ENCODE measurements at regions not wholly inside any gene's neighbourhood (a gene's known extent, or its start where the extent isn't known, plus 50 kb on each side); places are given as distances from the start of the nearest gene placed in this dataset.

GRCh38 chr9:89766991-89767390 is 162.2 kb downstream of the GADD45G start:
- no peaks in the 10 kb centered on the region for H3K9me3 Mint-ChIP-seq (ENCODE audit: low read depth)
- H3K27me3 Mint-ChIP-seq: peaks cover 5% of the 10 kb centered on the region
- no peak overlapping the region for H3K4me3 Mint-ChIP-seq (ENCODE audit: low read depth)
- TF ChIP-seq, protein P1, sequence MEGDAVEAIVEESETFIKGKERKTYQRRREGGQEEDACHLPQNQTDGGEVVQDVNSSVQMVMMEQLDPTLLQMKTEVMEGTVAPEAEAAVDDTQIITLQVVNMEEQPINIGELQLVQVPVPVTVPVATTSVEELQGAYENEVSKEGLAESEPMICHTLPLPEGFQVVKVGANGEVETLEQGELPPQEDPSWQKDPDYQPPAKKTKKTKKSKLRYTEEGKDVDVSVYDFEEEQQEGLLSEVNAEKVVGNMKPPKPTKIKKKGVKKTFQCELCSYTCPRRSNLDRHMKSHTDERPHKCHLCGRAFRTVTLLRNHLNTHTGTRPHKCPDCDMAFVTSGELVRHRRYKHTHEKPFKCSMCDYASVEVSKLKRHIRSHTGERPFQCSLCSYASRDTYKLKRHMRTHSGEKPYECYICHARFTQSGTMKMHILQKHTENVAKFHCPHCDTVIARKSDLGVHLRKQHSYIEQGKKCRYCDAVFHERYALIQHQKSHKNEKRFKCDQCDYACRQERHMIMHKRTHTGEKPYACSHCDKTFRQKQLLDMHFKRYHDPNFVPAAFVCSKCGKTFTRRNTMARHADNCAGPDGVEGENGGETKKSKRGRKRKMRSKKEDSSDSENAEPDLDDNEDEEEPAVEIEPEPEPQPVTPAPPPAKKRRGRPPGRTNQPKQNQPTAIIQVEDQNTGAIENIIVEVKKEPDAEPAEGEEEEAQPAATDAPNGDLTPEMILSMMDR (IDR thresholded peaks at IDR 0.05; ENCODE audit: unreplicated experiment): no peak
- H3K36me3 Mint-ChIP-seq (ENCODE audit: insufficient read depth): no peaks in the 10 kb centered on the region
- DNase-seq (ENCODE audit: low spot score, unreplicated experiment): no peak
- no peaks in the 10 kb centered on the region for H3K4me1 Mint-ChIP-seq (ENCODE audit: low read depth)
- H3K27ac Mint-ChIP-seq: no peak overlapping the region

GRCh38 chr9:89768051-89768450 is 163.2 kb downstream of the GADD45G start:
- DNase-seq (ENCODE audit: low spot score, unreplicated experiment): no peak
- Mint-ChIP-seq H3K9me3 (ENCODE audit: low read depth) (no peaks in the 10 kb centered on the region), H3K4me1 (ENCODE audit: low read depth) (no peaks in the 10 kb centered on the region), H3K36me3 (ENCODE audit: insufficient read depth) (no peaks in the 10 kb centered on the region), H3K27ac (no peak overlapping the region), H3K27me3 (peaks cover 8% of the 10 kb centered on the region), H3K4me3 (ENCODE audit: low read depth) (no peak overlapping the region)
- TF ChIP-seq, protein P1 (IDR thresholded peaks at IDR 0.05; ENCODE audit: unreplicated experiment): no peak

DNA sequence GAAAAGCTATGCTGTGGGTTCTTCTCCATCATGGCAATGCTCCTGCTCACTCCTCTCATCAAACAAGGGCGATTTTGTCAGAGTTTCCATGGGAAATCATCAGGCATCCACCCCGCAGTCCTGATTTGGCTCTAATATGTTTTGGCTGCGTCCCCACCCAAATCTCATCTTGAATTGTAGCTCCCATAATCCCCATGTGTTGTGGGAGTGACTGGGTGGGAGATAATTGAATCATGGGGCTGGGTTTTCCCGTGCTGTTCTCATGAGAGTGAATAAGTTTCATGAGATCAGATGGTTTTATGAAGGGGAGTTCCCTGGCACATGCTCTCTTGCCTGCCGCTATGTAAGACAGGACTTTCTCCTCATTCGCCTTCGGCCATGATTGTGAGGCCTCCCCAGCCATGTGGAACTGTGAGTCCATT is 163.8 kb downstream of the GADD45G start:
- no peaks in the 10 kb centered on the region for H3K4me1 Mint-ChIP-seq (ENCODE audit: low read depth)
- peaks cover 12% of the 10 kb centered on the region for H3K27me3 Mint-ChIP-seq
- H3K4me3 Mint-ChIP-seq (ENCODE audit: low read depth): no peak overlapping the region
- H3K9me3 Mint-ChIP-seq (ENCODE audit: low read depth): no peaks in the 10 kb centered on the region
- no peak overlapping the region for H3K27ac Mint-ChIP-seq
- TF ChIP-seq, protein P1 (IDR thresholded peaks at IDR 0.05; ENCODE audit: unreplicated experiment): no peak
- H3K36me3 Mint-ChIP-seq (ENCODE audit: insufficient read depth): no peaks in the 10 kb centered on the region
- no peak for DNase-seq (ENCODE audit: low spot score, unreplicated experiment)

- DNase-seq (ENCODE audit: low spot score, unreplicated experiment): no peak
- no peaks in the 10 kb centered on the region for H3K9me3 Mint-ChIP-seq (ENCODE audit: low read depth)
- H3K36me3 Mint-ChIP-seq (ENCODE audit: insufficient read depth): no peaks in the 10 kb centered on the region
- peaks cover 12% of the 10 kb centered on the region for H3K27me3 Mint-ChIP-seq
- TF ChIP-seq, protein P1 (IDR thresholded peaks at IDR 0.05; ENCODE audit: unreplicated experiment): no peak
- H3K4me3 Mint-ChIP-seq (ENCODE audit: low read depth): no peak overlapping the region
- H3K4me1 Mint-ChIP-seq (ENCODE audit: low read depth): no peaks in the 10 kb centered on the region
- H3K27ac Mint-ChIP-seq: no peak overlapping the region
Observed at GRCh38 chr9:89770531-89771174, 165.8 kb downstream of the GADD45G start.

GRCh38 chr9:89771205-89771604 is 166.4 kb downstream of the GADD45G start:
- peaks cover 16% of the 10 kb centered on the region for H3K27me3 Mint-ChIP-seq
- H3K9me3 Mint-ChIP-seq (ENCODE audit: low read depth): no peaks in the 10 kb centered on the region
- H3K4me3 Mint-ChIP-seq (ENCODE audit: low read depth): no peak overlapping the region
- no peaks in the 10 kb centered on the region for H3K4me1 Mint-ChIP-seq (ENCODE audit: low read depth)
- H3K36me3 Mint-ChIP-seq (ENCODE audit: insufficient read depth): no peaks in the 10 kb centered on the region
- no peak overlapping the region for H3K27ac Mint-ChIP-seq
- DNase-seq (ENCODE audit: low spot score, unreplicated experiment): no peak
- TF ChIP-seq, protein P1 (IDR thresholded peaks at IDR 0.05; ENCODE audit: unreplicated experiment): no peak
